SH-SY5Y (cell line): ENCODE measurements at regions not wholly inside any gene's neighbourhood (a gene's known extent, or its start where the extent isn't known, plus 50 kb on each side); places are given as distances from the start of the nearest gene placed in this dataset.

ENCODE experiments used
- GATA2 ChIP-seq: IDR thresholded peaks from 2 replicates; pipeline ENCODE4 v1.6.1; 2011; ENCODE audit warnings: mild to moderate bottlenecking, low read depth, low read length
- GATA3 ChIP-seq: IDR thresholded peaks from 2 replicates; pipeline ENCODE4 v1.6.1; 2011; ENCODE audit warnings: low read depth, mild to moderate bottlenecking, low read length, moderate library complexity

GRCh38 chr7:12801107-12801506 is 113.7 kb downstream of the ARL4A start:
- no peak for TF ChIP-seq GATA3
- TF ChIP-seq GATA2: no peak

GRCh38 chr7:12802070-12802469 is 114.6 kb downstream of the ARL4A start:
- TF ChIP-seq GATA2 (no peak), GATA3 (no peak)

DNA sequence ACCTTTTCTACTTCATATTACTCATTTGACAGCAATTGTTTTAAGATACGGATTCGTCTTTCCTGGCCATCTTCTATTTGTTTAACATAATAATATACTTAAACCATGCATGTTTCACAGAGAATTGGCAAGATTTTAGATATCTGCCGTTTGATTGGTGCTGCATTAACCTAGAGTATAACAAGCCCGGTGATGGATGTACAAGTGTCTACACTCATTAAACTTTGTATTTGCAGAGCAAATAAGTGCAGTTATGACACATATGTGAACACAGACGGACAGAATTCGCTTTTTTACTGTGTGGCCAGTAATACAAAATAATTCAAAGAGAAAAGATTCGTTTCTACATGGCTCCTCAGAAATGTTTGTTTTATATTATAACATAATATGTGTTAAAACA is 116.1 kb downstream of the ARL4A start:
- TF ChIP-seq GATA2: no peak
- no peak for TF ChIP-seq GATA3

- TF ChIP-seq GATA3 (no peak), GATA2 (no peak)
Measured at GRCh38 chr7:12805518-12805928, 118.1 kb downstream of the ARL4A start.

DNA sequence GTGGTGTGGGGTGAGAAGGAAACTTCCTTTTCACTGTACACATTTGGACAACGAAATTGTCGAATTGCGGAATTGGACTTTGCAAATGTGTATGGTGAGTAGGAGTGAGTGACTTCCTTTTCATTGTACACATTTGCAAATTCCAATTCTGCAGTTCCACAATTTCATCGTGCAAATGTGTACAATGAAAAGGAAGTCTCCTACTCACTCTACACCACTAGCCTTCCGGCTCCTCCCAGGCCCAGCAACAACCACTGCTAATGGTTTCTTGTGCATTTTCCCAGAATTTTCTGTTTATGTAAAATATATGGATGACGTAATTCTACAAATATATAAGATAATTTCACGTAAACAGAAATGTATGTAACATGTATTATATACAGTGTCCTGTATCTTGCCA is 118.5 kb downstream of the ARL4A start:
- TF ChIP-seq GATA2 (no peak), GATA3 (no peak)

DNA sequence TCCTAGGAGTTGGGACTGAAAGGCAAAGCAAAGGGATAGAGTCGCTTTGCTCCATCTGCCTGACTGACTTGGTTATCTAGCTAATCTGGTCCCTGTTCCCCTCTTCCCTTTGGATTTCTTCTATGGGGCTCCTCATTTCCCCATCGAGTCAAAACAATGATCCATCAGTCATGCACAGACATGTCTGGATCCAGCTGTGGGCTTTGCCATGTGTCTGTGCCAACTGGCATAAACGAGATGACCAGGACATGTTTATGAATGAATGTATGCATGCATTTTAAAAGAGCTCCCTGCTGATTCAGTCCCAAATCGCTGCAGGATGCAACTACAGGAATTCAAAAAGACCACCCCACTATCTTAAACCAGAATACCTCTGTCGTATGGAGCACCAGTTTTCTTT is 122.0 kb downstream of the ARL4A start:
- TF ChIP-seq GATA2 (no peak), GATA3 (no peak)

DNA sequence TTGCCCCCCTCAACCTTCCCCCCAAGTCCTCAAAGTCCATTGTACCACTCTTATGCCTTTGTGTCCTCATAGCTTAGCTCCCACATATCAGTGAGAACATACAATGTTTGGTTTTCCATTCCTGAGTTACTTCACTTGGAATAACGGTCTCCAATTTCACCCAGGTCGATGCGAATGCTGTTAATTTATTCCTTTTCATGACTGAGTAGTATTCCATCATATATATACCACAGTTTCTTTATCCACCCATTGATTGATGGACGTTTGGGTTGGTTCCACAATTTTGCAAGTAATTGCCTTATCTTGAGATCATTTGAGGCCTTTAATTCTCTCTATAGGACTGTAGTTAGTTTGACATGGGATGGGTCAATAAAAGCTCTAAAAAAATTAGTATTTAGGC is 124.7 kb downstream of the ARL4A start:
- TF ChIP-seq GATA3 (no peak), GATA2 (no peak)

- TF ChIP-seq GATA2 (no peak), GATA3 (no peak)
Measured at GRCh38 chr7:12814107-12814506, 126.7 kb downstream of the ARL4A start.

DNA sequence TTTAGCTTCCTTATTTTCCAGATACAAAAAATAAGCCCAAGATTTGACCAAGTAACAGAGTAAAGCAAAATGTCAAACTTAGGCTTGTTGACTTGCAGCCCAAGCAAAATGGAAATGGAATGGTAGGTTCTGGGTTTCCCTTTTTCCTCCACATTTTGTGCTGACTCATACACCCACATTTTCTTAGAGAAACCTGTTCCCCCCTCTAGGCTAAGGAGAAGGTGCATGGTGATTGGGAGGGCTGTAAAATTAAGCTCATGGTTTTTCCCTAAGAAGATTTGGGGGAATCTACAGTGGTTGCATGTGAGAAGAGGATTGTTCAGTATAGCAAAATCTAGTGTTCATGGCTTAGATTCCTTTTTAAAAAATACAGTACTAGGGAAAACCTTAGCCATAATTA is 127.4 kb downstream of the ARL4A start:
- TF ChIP-seq GATA2 (no peak), GATA3 (no peak)

GRCh38 chr7:12815426-12815825 is 128.0 kb downstream of the ARL4A start:
- no peak for TF ChIP-seq GATA3
- TF ChIP-seq GATA2: no peak

- TF ChIP-seq GATA3: no peak
- no peak for TF ChIP-seq GATA2
Measured at GRCh38 chr7:12815871-12816270, 128.4 kb downstream of the ARL4A start.

DNA sequence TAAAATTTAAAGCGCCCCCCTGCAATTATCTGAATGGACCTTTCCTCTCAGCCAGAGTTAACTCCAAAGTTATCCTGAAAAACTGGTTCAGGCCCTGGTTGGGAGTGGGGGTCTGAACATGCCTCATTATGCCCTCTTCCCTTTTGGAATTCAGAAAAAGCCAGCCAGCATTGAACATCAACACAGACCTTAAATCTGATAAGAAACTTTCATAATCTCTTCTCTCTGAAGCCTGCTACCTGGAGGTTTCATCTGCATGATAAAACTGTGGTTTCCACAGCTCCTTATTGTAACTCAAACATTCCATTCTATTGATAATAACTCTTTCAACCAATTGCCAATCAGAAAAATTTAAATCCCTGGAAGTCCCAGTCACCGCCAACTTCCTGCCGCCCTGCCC is 133.3 kb downstream of the ARL4A start:
- TF ChIP-seq GATA3: no peak
- TF ChIP-seq GATA2: no peak

DNA sequence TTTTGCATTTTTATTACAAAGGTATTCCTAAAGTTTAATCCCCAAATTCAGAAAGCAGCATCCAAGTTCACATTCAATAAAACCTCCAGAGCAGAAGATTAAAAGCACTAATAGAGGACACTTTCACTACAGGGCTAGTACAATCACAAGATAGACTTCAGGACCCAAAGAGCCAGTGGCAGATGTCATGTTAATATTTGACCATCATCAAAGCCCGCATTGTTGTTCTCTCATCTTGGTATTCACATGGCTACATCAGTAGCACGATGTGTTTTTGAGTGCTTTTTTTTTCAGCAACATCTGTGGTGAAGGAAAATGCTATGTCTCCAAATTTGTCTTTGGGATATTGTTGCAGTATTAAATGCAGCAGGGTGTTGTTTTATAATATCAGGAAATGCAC is 134.3 kb downstream of the ARL4A start:
- TF ChIP-seq GATA2 (no peak), GATA3 (no peak)

GRCh38 chr7:12826079-12826478 is 138.6 kb downstream of the ARL4A start:
- TF ChIP-seq GATA3 (no peak), GATA2 (no peak)

DNA sequence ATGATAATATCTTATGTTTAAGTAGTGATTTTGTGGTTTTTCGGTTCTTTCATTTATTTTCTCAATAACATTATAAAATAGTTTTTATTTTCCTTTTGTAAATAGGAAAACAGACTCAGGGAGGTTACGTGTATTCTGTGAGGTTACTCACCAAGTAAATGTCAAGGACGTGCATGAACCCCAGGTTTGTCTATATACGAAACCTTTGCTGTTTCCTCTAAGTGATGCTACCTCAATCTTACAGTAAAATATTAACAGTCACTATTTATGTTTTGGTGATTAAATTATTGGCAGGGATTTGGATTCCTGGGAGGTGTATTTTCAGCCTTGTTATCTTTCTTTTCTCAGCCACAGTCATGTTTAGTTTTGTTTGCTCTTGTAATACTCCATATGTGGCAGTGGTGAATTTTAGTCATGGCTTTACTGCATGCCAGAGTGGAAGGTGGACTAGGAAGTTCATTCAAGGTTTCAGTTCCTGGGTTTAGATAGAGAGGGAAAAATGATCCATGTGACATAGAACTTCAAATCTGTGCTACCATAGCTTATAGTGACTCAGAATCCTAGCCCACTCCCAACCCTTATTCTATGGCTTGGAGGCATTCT is 139.9 kb downstream of the ARL4A start:
- TF ChIP-seq GATA2: no peak
- no peak for TF ChIP-seq GATA3

GRCh38 chr7:12827920-12828319 is 140.5 kb downstream of the ARL4A start:
- TF ChIP-seq GATA2 (no peak), GATA3 (no peak)

GRCh38 chr7:12831024-12831423 is 143.6 kb downstream of the ARL4A start:
- TF ChIP-seq GATA3 (no peak), GATA2 (no peak)
